NCI-H510A treated with DMSO at 0.1 percent for 48 hours (cell line): ENCODE measurements at regions not wholly inside any gene's neighbourhood (a gene's known extent, or its start where the extent isn't known, plus 50 kb on each side); places are given as distances from the start of the nearest gene placed in this dataset.
"Not testable (repeated sequence)": the region's sequence is repeated elsewhere in the genome, so short reads cannot be mapped to it uniquely, and the experiment has no call there.

ENCODE experiments used
- DNase-seq: peaks from one replicate; lab custom pipeline; 2025; lab: John Stamatoyannopoulos, UW

DNA sequence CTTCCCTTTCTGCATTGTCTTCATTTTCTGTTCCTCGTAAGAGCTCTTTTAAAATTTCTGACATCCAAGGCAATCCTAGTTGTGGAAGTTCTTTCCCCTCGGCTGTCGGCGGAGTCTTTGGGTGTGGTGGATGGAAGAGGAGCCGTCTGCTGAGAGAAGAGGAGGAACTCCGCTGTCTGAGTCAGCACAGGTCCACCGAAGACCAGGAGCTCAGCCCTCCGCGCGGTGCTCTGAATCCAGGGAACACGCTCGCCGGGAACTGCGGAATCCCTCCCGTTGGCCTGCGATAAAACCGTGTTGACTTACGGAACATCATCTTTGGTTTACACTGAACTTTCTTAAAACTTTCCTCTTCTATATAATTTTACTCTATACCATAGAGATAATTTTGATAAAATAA, 100.7 kb upstream of the IRX4 start:
- no peak for DNase-seq

DNA sequence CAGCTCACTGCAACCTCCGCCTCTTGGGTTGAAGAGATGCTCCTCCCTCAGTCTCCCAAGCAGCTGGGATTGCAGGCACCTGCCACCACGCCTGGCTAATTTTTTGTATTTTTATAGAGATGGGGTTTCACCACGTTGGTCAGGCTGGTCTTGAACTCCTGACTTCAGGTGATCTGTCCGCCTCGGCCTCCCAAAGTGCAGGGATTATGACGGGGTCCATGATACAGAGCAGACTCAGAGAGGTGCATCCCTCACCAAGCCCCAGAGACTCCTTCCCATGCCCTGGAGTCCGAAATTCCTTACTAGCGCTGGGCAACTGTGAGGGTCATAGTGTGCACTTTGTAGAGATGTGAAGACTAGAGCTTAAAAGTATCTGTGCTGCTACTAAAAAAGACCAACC, 99.8 kb upstream of the IRX4 start:
- DNase-seq, result not testable (repeated sequence)

- no peak for DNase-seq
Measured at GRCh38 chr5:1975898-1976765, 93.4 kb upstream of the IRX4 start.

GRCh38 chr5:1975406-1975715, 92.6 kb upstream of the IRX4 start:
- DNase-seq, result no peak

DNA sequence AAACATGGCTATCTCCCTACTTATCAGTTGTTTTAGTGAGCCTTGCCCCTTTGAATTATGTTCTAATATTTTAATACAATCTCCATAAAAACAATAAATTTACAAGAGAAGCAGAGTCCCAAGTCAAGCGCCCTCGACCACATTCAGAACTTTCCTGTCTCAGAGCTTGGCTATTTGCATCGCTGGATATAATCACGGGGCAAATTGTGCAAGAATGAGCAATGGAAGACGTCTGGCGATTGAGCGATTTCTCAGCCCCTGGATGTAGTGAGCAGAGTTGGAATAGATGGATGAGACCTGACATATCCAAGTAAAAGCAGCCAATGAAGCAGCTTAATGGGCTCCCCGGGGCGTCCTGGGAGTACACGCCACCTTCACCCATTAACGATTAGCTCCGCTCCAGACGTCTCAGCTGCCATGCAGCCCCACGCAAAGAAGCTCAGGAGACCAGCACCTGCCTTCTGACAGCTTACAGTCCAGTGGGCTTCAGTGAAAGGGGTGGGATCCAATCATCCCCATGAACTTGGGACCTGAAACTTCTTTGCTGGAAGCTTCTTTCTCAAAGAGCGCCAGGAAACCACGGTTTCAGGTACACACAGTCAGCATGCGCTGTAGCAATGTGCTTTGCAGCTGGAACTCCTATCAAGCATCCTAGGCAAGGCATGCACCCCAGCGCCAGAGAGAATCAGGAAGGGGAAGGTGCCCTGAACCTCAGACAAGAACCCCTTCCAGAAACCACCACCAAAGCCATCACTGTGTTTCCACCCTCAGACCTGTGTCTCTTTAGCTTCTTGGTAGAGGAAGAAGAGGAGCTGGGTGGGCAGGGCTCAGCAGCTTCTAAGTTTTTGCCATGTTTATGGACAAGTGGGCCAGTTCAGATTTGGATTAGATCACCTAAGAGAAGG, 92.0 kb upstream of the IRX4 start:
- no peak for DNase-seq

- no peak for DNase-seq
Measured at GRCh38 chr5:1974081-1974480, 91.4 kb upstream of the IRX4 start.

DNA sequence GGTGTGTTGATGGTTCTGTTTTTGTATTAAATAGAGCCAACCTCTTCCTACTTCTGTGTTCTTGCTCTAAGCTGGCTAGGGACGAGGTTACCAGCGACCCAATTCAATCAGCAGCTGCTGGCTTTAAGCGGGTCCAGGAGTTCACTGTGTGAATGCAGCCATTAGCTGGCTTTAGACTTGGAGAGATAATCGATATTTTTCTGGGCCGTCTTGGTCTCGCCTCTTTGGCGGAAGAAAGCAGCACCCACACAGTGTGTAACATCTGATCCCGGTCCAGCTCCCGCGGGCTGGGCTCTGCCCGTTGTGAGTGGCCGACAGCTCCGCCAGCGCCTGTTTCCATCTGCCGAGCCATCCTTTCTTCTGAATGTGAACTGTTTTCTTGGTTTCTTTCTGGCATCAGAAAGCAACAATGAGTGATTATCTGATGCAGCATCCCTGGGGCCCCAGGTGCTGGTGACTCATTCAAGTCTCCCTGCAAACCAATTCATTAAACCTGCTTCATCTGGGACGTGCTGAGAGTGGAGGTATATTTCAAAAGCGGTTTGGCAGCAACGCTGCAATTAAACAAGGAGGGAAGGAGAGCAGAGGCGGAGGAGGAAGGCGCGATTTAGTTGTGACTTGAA, 90.8 kb upstream of the IRX4 start:
- DNase-seq, result no peak

DNA sequence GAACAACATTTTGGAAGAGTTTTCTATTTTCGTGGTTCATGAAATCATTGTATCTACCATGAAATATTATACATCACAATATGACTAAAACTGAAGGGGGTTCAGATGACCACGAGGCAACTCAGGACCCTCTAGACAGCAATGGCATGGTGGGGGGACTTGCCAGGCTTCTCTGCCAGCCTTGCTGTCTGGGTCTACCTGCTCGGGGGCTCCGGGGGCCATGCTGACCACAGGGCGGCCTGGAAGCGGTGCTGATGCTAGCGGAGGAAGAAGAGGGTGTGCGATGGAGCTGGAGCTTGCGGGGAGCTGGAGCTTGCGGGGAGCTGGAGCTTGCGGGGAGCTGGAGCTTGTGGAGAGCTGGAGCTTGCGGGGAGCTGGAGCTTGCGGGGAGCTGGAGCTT, 89.2 kb upstream of the IRX4 start:
- DNase-seq, result no peak

GRCh38 chr5:1967736-1968135, 85.0 kb upstream of the IRX4 start:
- no peak for DNase-seq

DNA sequence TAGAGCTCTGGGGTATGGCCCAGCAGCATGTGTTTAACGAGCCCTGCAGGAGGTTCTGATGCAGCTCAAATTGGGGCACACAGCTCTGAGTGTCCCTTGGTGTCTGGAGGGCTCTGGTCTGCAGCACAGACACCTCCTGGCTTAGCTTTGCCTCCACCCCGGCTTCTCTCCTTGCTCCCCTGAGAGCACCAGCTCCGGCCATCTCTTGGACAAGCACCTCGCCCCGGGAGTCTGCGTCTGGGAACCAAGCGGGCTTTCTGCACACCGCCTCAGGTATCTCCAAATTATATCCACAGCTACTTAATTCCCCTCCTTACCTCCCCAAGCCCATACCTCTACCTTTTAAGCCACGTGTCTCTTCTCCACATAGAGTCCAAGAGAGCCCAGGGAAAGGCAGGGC, 83.7 kb upstream of the IRX4 start:
- no peak for DNase-seq

GRCh38 chr5:1965925-1966324, 83.2 kb upstream of the IRX4 start:
- DNase-seq, result no peak

- no peak for DNase-seq
Measured at GRCh38 chr5:1963941-1964451, 81.3 kb upstream of the IRX4 start.

DNA sequence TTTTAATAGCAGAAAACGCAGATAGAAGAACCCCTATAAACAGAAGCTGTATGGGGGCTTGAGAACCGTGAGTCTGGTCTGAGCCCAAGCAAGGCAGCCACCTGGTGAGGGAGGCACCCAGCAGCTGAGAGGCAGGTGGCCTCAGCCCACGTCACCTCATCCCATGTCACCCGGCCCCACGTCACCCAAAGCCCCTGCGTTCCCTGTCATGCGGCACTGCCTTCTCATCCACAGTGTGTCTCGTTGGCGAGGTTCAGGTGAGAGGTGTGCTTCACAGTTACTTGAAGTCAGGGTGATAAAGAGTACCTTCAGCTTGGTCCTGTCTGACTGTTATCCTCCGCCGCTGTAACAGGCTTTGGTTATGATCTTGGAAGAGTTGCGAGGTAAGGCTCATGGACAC, 80.6 kb upstream of the IRX4 start:
- no peak for DNase-seq

- DNase-seq, result no peak
Measured at GRCh38 chr5:1962619-1963355, 80.1 kb upstream of the IRX4 start.

- no peak for DNase-seq
Measured at GRCh38 chr5:1961952-1962595, 79.3 kb upstream of the IRX4 start.

DNA sequence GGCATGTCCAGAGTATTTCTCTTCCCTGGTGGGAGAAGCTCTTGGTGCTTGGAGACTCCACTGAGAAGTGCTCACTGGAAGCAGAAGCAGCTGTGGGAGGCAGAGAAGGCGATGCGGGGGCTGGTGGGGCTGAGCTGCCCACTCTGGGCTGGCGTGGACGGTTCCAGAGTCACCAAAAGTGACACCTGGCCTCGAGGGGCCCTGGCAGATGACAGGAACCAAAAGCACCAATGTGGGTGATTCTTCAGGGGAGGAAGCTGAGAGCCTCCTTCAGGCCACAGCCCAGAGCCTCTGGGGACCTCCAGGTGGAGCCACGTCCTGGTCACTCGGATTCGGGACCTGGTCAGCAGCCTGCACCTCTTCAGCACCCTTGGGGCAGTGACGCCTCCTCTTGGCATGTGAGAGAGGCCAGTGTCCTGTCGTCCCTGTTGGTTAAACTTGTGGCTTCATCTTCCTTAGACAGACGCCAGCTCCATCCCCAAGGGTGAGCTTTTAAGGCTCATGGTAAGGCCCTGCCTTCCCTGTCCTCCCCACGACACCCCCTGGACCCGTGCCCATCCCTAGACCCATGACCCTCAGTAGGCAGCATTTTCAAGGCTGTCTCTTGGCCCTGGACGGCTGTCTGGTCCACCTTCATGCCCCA, 78.7 kb upstream of the IRX4 start:
- DNase-seq, result no peak

DNA sequence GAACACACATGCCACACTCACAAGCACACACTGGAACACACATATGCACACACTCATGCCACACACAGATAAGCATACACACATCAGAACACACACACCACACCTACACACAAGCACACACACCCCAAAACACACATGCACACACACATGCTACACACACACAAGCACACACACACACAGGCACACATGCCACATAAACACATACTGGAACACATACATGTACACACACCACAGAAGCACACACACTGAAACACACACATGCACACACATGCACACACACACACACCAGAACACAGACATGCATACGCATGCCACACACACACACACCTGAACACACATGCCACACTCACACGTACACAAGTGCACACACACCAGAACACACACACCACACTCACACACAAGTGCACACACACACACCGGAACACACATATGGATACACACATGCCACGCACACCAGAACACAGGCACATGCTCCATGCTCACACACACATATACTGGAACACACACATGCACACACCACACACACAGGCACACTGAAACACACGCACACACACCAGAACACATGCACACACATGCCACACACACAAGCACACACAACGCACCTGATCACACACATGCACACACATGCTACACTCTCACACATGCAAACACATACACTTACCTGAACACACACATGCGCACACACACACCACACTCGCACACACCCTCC, 78.0 kb upstream of the IRX4 start:
- no peak for DNase-seq

DNA sequence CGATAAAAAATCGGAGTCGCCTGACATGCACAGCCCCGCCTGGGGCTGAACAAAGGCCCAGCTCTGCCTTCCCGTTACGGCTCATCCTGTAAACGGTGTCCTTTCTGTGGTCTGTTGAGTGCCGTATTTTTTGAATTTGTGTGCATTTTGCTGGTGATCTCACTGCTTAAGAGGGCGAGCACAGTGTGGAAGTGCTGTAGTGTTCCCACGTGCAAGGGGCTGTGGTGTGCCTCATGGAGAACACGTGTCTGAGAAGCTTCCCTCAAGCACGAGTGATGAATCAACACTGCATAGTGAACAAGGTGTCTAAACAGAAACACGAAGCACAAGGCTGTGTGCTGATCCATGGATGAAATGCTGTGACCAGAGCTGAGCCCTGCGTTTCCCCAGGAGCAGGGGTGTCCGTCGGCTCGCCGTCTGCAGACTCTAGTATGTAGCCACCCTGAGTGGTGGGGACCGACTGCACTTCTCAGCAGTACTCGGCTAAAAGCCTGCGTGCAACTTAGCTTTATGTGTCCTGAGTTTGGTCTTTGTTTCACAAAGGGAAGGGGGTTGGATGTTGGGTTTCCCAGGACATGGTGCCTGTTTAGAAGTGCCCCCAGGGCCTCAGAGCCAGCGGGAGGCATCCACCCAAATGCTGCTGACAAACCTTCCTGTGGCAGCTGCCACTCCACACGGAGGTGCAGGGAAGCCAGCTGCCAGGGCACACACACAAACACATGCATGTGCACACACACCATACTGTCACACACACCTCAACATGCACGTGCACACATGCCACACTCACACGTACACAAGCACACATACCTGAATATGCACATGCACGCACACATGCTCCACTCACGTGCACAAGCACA, 77.2 kb upstream of the IRX4 start:
- DNase-seq, result no peak

DNA sequence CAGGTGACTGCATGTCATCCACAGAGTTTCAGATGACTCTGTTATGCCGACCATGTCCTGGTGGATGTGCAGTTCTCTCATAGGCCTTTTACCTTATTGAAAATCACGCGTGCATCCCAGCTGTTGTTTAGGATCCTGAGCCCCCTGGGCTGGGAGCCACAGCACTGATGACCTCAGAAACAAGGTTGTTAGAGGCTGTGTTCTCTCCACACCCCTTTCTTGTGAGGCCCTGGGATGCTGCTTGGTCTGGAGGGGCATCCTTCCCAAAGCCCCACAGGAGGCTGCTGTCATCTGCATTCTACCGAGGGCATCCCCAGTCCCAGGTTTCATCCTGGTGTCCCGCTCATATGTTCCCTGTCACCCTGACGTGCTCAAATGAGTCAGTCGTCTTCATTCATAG, 76.5 kb upstream of the IRX4 start:
- no peak for DNase-seq
